ENCODE measurements at regions not wholly inside any gene's neighbourhood (a gene's known extent, or its start where the extent isn't known, plus 50 kb on each side); places are given as distances from the start of the nearest gene placed in this dataset.

DNA sequence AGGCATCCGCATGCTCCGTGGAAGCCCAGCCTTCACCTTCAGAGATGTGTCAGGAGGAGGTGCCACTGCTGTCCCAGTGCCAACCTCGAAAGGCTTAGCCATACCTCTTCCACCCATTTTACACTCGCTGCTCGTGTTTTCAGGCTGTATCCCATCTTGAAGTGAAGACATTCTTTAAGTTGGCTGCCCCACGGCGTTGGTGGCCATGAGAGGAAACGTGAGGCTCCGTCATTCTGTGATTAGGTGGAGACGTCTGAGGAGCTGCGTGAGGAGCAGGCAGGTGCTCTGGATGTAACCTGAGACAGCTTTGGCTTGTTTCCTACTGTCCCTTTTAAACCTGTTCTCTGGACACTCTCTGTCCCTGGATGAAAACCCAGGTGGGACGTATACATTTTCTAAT, 159.9 kb upstream of the RNF32 start:
- TF ChIP-seq CTCF (conservative IDR thresholded peaks at IDR 0.05) (no peak), ZFX (IDR thresholded peaks at IDR 0.05) (no peak)

Data from C4-2B (cell line).